Fibroblast of pulmonary artery (primary cell): ENCODE measurements at regions not wholly inside any gene's neighbourhood (a gene's known extent, or its start where the extent isn't known, plus 50 kb on each side); places are given as distances from the start of the nearest gene placed in this dataset.

Source experiments
- DNase-seq: peaks from one replicate; pipeline ENCODE4 v3.0.0-alpha.2; 2010; ENCODE audit warnings: low read depth
- H3K4me3 ChIP-seq: replicated peaks from 2 replicates; pipeline ENCODE4 v1.5.1; 2011; ENCODE audit warnings: low read depth, mild to moderate bottlenecking, control low read depth, low read length, moderate library complexity
- CTCF ChIP-seq: IDR thresholded peaks from 2 replicates; pipeline ENCODE4 v1.5.1; 2011; ENCODE audit warnings: mild to moderate bottlenecking, control low read depth, low read length, inconsistent platforms; ENCODE audit errors: missing control alignments

DNA sequence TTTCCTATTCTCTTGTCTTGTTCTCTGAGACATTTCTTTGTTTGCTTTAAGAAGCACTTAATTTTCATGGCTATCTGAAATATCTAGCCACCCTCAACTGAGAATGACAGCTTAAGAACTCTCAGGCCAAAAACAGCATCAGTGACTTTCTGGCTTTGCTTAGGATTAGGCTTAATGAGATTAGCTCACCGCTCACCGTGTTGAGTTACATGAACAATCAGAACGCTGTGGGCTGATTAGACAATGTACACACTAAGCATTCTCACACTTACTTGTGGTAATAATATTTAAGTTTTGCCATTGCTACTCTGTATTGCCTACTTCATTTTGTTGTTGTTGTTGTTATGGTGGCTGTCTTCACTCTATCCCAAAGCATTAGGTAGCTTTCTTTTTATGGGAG is 1283.6 kb downstream of the UQCRFS1 start:
- no peak overlapping the region for H3K4me3 ChIP-seq
- TF ChIP-seq CTCF = no peak
- DNase-seq = no peak

DNA sequence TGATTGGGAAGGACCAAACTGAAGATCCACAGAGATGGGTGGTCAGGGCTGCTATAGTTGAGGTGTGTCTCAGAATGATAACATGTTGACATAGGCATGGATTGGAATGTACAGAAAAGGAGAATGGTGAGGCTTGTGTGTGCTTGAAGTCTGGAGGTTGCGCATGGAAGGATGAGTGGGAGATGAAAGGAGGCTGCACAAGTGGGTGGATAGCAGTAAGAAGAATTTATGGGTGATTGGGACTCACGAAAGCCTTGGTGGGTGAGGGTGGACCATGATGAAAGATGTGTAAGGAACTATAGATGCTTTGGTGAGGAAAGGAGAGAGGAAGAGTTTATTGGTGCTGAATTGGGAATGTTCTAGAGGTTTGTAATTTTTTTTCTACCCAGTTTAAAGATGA is 1287.7 kb downstream of the UQCRFS1 start:
- H3K4me3 ChIP-seq = no peak overlapping the region
- no peak for DNase-seq
- no peak for TF ChIP-seq CTCF

- TF ChIP-seq CTCF = no peak
- no peak for DNase-seq
- no peak overlapping the region for H3K4me3 ChIP-seq
These were observed 1290.0 kb downstream of the UQCRFS1 start for GRCh38 chr19:27922970-27923369.

DNA sequence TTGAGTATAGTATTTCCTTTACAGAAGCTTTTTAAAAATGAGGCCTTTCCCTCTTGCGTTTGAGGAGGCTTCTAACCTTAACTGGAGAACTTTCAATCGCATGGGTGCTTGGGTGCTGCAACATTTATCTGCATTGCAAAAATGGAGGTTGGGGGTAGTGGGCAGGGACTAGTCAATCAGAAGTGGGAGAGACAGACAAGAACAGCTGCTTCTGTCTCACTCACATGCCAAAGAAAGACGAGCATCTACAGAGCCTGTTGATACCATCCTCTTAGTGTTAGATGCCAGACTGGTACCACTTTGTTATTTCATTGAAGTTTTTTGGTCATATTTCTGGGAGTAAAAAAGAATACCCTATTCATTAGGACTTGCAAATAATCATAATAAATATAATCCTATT is 1292.2 kb downstream of the UQCRFS1 start:
- DNase-seq = no peak
- no peak for TF ChIP-seq CTCF
- no peak overlapping the region for H3K4me3 ChIP-seq

DNA sequence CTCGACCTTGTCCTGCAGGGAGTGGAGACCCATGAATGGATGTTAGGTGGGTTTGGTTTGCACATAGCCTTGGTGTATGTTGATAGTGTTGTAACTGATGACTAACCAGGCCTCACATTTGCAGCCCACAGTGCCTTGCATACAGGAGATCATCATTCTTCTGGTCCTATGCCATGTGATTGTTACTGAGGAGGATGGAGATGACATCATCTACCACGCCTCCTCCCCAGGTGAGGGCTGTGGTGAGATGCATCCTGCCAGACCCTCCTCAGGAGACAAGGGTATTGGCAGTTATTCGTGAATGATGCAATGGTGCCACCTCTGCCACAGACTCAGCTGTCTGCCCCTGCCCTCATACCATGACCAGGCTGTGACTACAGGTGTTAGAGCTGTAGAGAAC is 1294.1 kb downstream of the UQCRFS1 start:
- no peak overlapping the region for H3K4me3 ChIP-seq
- TF ChIP-seq CTCF = no peak
- DNase-seq = no peak

- DNase-seq = no peak
- no peak overlapping the region for H3K4me3 ChIP-seq
- no peak for TF ChIP-seq CTCF
These were observed 1301.6 kb downstream of the UQCRFS1 start for GRCh38 chr19:27911122-27911898.

DNA sequence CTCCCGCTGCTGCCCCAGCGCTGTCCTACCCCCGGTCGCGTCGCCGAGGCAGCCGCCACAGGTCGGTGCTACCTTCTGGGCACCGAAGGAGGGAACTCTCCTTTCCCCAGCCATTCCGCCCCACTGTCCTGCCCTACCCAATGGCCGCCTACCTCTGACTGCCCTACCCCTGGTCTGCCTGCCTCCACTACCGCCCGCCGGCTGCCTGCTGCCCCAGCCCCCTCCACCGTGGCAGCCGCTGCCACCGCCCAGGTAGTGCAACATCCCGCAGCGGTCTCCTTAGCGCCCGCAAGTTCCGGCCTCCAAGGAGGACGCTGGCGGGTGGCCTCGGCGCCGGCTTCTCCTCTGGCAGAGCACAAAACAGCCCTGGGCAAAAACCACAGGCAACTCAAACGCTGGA is 1303.1 kb downstream of the UQCRFS1 start:
- no peak overlapping the region for H3K4me3 ChIP-seq
- no peak for DNase-seq
- no peak for TF ChIP-seq CTCF
